SU-DHL-6 (cell line): ENCODE measurements at regions not wholly inside any gene's neighbourhood (a gene's known extent, or its start where the extent isn't known, plus 50 kb on each side); places are given as distances from the start of the nearest gene placed in this dataset.

Experiments used
- EZH2phosphoT487 ChIP-seq: fragments of 200-600 bp; sonication (generic), shearing (Covaris generic); conservative IDR thresholded peaks from 2 replicates; pipeline ENCODE4 v1.6.1; 2018; ENCODE audit warnings: mild to moderate bottlenecking, antibody characterized with exemption, low read length, moderate library complexity, mixed read lengths
- TF ChIP-seq, protein P1 (sequence below): fragments of 200-600 bp; sonication (generic); IDR thresholded peaks from one replicate; pipeline ENCODE4 v1.5.1; 2017; ENCODE audit warnings: antibody characterized with exemption, mild to moderate bottlenecking, low read length, moderate library complexity; ENCODE audit not compliant: insufficient read depth, poor library complexity, severe bottlenecking

DNA sequence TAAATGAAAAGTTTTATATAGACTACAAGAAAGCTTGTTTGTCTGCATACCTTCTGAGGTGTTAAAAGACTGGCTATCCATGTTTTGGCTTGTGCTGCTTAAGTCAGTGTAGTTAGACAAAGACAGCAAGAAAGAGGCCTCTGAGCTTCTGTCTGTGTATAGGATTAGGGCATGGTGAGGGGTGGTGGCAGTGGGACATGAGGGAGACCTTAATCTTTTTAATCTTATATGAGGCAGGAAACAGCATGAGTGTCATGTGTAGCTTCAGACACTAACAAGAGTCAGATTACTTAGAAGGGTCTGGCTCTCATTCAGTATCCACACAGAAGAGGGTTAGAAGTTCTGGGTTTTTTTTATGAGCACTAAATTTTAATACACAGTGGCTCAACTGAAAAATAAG lies 213.3 kb downstream of the GABRG1 start:
- TF ChIP-seq, protein P1, sequence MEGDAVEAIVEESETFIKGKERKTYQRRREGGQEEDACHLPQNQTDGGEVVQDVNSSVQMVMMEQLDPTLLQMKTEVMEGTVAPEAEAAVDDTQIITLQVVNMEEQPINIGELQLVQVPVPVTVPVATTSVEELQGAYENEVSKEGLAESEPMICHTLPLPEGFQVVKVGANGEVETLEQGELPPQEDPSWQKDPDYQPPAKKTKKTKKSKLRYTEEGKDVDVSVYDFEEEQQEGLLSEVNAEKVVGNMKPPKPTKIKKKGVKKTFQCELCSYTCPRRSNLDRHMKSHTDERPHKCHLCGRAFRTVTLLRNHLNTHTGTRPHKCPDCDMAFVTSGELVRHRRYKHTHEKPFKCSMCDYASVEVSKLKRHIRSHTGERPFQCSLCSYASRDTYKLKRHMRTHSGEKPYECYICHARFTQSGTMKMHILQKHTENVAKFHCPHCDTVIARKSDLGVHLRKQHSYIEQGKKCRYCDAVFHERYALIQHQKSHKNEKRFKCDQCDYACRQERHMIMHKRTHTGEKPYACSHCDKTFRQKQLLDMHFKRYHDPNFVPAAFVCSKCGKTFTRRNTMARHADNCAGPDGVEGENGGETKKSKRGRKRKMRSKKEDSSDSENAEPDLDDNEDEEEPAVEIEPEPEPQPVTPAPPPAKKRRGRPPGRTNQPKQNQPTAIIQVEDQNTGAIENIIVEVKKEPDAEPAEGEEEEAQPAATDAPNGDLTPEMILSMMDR = no peak
- no peak for TF ChIP-seq EZH2phosphoT487
